ENCODE measurements at regions not wholly inside any gene's neighbourhood (a gene's known extent, or its start where the extent isn't known, plus 50 kb on each side); places are given as distances from the start of the nearest gene placed in this dataset.

- TF ChIP-seq CTCF (IDR thresholded peaks at IDR 0.05; ENCODE audit: low read depth, low read length, missing input control) (no peak), YY1 (IDR thresholded peaks at IDR 0.05) (no peak), ZBTB33 (IDR thresholded peaks at IDR 0.05) (no peak), REST (IDR thresholded peaks at IDR 0.05) (no peak), JUND (IDR thresholded peaks at IDR 0.05) (no peak), RAD21 (IDR thresholded peaks at IDR 0.05) (no peak), MAX (IDR thresholded peaks at IDR 0.05) (no peak), SP1 (IDR thresholded peaks at IDR 0.05) (no peak), NR2F2 (IDR thresholded peaks at IDR 0.05) (no peak), HNF4A (conservative IDR thresholded peaks at IDR 0.05) (no peak), EGR1 (IDR thresholded peaks at IDR 0.05; ENCODE audit: low read depth in 2 of 2) (no peak)
Measured at GRCh38 chr17:71396711-71397110, 724.1 kb upstream of the SOX9 start.

Data from liver (tissue), 3 donors.